ENCODE measurements at regions not wholly inside any gene's neighbourhood (a gene's known extent, or its start where the extent isn't known, plus 50 kb on each side); places are given as distances from the start of the nearest gene placed in this dataset.

DNA sequence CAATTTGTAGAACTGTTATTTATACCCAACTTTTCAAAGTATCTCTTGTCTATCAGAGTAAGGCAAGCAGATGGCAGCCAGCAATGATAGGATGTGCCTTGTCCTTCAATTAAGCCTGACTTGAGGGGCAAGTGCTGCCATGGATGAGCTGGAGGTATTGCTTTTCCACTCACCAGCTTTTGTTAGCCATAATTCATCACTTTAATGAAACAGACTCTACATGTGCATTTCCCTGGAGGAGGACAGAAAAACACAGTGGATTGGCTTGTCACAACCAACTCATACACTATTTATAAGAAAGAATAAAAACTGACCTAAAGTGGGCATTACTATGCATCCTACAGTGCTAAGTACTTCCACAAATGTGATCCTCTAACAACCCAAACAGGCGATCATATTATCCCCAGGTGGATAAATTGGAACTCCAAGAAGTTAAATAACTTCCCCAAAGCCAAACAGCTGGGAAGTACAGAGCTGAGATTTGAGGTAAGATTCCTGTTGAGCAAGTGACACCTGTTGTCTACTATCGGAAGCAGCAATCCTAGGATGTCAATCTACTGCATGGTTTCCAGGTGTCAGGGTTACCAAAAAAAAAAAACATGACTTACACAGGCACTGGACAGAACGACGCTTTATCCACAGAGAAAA lies 73.9 kb upstream of the NRSN1 start:
- Histone ChIP-seq H3T11ph (ENCODE audit: low read length) (no peak overlapping the region), H2BK5ac (ENCODE audit: insufficient read length, low read length) (no peak overlapping the region), H3K56ac (ENCODE audit: insufficient read length, low read depth, low read length) (no peak overlapping the region), H2BK20ac (ENCODE audit: low read depth, low read length, poor library complexity, severe bottlenecking) (no peak overlapping the region), H3K18ac (ENCODE audit: insufficient read length, low read depth, low read length) (no peak overlapping the region), H3K14ac (ENCODE audit: insufficient read depth, low read length) (no peak overlapping the region), H3K4ac (ENCODE audit: low read depth, low read length) (no peak overlapping the region), H3K9ac (ENCODE audit: extremely low read depth, insufficient read length, low read length) (no peak overlapping the region), H3K4me1 (ENCODE audit: insufficient read depth, low read length) (no peaks in the 10 kb centered on the region), H3K27me3 (ENCODE audit: insufficient read depth, low read length) (no peaks in the 10 kb centered on the region), H4K8ac (replicated peaks; ENCODE audit: insufficient read length, low read depth, low read length) (no peak overlapping the region), H3K23me2 (ENCODE audit: insufficient read length, low read depth, low read length, poor library complexity, severe bottlenecking) (no peaks in the 10 kb centered on the region), H3K23ac (ENCODE audit: insufficient read length, low read depth, low read length) (no peak overlapping the region), H3K4me2 (ENCODE audit: insufficient read depth, insufficient read length, low read length) (no peak overlapping the region), H3K79me1 (ENCODE audit: insufficient read depth, low read depth, low read length, poor library complexity, severe bottlenecking) (no peaks in the 10 kb centered on the region), H3K79me2 (ENCODE audit: insufficient read depth, low read length) (no peaks in the 10 kb centered on the region), H2BK15ac (ENCODE audit: low read depth, low read length) (no peak overlapping the region), H2AFZ (ENCODE audit: low read length) (no peak overlapping the region), H3K27ac (ENCODE audit: insufficient read length, low read depth, low read length) (no peak overlapping the region), H3K9me3 (ENCODE audit: control insufficient read depth, low read depth, low read length) (no peaks in the 10 kb centered on the region), H4K91ac (ENCODE audit: insufficient read length, low read depth, low read length) (no peak overlapping the region), H2AK5ac (ENCODE audit: insufficient read length, low read length) (no peak overlapping the region), H2BK120ac (ENCODE audit: low read depth, low read length, poor library complexity, severe bottlenecking) (no peak overlapping the region), H2BK12ac (ENCODE audit: insufficient read length, low read depth, low read length) (no peak overlapping the region), H4K5ac (ENCODE audit: insufficient read length, low read depth, low read length) (no peak overlapping the region), H4K20me1 (ENCODE audit: control insufficient read depth, insufficient read depth, insufficient read length) (no peaks in the 10 kb centered on the region)
- H3K27me3 Mint-ChIP-seq (ENCODE audit: low read depth) = no peaks in the 10 kb centered on the region
- H3K36me3 Mint-ChIP-seq (ENCODE audit: insufficient read depth in 1 of 3, low read depth in 3 of 3) = no peaks in the 10 kb centered on the region
- WGBS (ENCODE audit: extremely low coverage, insufficient read length, low lambda C conversion rate) = no CpG with 5 or more reads among the region's 4 CpGs
- TF ChIP-seq, protein P1, sequence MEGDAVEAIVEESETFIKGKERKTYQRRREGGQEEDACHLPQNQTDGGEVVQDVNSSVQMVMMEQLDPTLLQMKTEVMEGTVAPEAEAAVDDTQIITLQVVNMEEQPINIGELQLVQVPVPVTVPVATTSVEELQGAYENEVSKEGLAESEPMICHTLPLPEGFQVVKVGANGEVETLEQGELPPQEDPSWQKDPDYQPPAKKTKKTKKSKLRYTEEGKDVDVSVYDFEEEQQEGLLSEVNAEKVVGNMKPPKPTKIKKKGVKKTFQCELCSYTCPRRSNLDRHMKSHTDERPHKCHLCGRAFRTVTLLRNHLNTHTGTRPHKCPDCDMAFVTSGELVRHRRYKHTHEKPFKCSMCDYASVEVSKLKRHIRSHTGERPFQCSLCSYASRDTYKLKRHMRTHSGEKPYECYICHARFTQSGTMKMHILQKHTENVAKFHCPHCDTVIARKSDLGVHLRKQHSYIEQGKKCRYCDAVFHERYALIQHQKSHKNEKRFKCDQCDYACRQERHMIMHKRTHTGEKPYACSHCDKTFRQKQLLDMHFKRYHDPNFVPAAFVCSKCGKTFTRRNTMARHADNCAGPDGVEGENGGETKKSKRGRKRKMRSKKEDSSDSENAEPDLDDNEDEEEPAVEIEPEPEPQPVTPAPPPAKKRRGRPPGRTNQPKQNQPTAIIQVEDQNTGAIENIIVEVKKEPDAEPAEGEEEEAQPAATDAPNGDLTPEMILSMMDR (conservative IDR thresholded peaks at IDR 0.05) = no peak
- no peak overlapping the region for H3K27ac Mint-ChIP-seq
- peaks cover 0 to 2% of the 10 kb centered on the region in 2 experiments; a peak in 1 of 5 replicates for H3K9me3 Mint-ChIP-seq
- 0 out of 4 replicates have a peak, but pooled peaks cover 0 to 2% of the 10 kb centered on the region in 2 experiments for H3K4me1 Mint-ChIP-seq
- DNase-seq = no peak
- no peak overlapping the region for H3K4me3 Mint-ChIP-seq
